ENCODE measurements at regions not wholly inside any gene's neighbourhood (a gene's known extent, or its start where the extent isn't known, plus 50 kb on each side); places are given as distances from the start of the nearest gene placed in this dataset.

- Mint-ChIP-seq H3K4me3 (no peak overlapping the region), H3K36me3 (ENCODE audit: low read depth) (no peaks in the 10 kb centered on the region), H3K27ac (no peak overlapping the region), H3K9me3 (no peaks in the 10 kb centered on the region), H3K4me1 (ENCODE audit: low read depth) (peaks cover 24% of the 10 kb centered on the region; the same call in 1 of the 2 replicates), H3K27me3 (ENCODE audit: insufficient read depth) (no peaks in the 10 kb centered on the region)
- no peak for DNase-seq
- no peak for TF ChIP-seq CTCF (IDR thresholded peaks at IDR 0.05)
Measured at GRCh38 chr4:100820249-100820648, 302.4 kb upstream of the EMCN start.

- no peak for DNase-seq
- H3K27ac Mint-ChIP-seq = no peak overlapping the region
- TF ChIP-seq CTCF (IDR thresholded peaks at IDR 0.05) = no peak
- no peaks in the 10 kb centered on the region for H3K36me3 Mint-ChIP-seq (ENCODE audit: low read depth)
- no peaks in the 10 kb centered on the region for H3K27me3 Mint-ChIP-seq (ENCODE audit: insufficient read depth)
- peaks cover 24% of the 10 kb centered on the region; the same call in 1 of the 2 replicates for H3K4me1 Mint-ChIP-seq (ENCODE audit: low read depth)
- no peaks in the 10 kb centered on the region for H3K9me3 Mint-ChIP-seq
- no peak overlapping the region for H3K4me3 Mint-ChIP-seq
Measured at GRCh38 chr4:100819505-100819904, 301.7 kb upstream of the EMCN start.

DNA sequence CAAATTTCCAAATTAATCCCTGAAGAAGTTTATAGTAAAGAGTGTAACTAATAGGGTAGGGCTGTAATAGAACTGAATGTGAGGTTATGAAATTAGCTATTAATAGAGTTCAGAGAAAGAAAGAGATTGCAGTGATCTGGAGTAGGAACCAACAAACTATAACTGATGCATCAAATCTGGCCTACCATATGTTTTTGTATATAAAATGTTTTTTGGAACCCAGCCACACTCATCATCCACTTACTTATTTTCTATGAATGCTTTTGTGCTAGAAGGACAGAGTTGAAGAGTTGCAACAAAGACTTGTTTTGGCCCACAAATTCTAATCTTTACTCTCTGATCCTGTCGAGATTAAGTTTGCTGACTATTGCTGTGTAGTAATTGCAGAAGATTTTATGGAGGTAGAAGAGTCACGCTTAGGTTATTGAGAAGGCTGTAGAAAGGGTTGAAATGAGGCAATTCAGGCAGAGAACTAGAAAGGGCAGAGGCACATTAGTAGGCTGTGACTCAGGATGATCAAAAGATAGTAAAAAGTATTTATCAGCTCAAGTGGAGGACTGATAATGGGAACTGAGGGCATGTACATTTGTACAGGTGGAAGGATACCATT lies 298.7 kb upstream of the EMCN start:
- peak; percentile 35 for DNase-seq
- H3K36me3 Mint-ChIP-seq (ENCODE audit: low read depth) = no peaks in the 10 kb centered on the region

GRCh38 chr4:100811046-100811445 lies 293.2 kb upstream of the EMCN start:
- H3K36me3 Mint-ChIP-seq (ENCODE audit: low read depth) = no peaks in the 10 kb centered on the region
- H3K27ac Mint-ChIP-seq = no peak overlapping the region
- no peak overlapping the region for H3K4me3 Mint-ChIP-seq
- DNase-seq = no peak
- TF ChIP-seq CTCF (IDR thresholded peaks at IDR 0.05) = no peak
- H3K4me1 Mint-ChIP-seq (ENCODE audit: low read depth) = peaks cover 8% of the 10 kb centered on the region; the same call in 1 of the 2 replicates
- no peaks in the 10 kb centered on the region for H3K27me3 Mint-ChIP-seq (ENCODE audit: insufficient read depth)
- no peaks in the 10 kb centered on the region for H3K9me3 Mint-ChIP-seq

More for the DNA sequence above, 298.7 kb upstream of the EMCN start:
- Mint-ChIP-seq H3K9me3 (no peaks in the 10 kb centered on the region), H3K27me3 (ENCODE audit: insufficient read depth) (no peaks in the 10 kb centered on the region), H3K4me1 (ENCODE audit: low read depth) (peaks cover 16% of the 10 kb centered on the region; the same call in 1 of the 2 replicates), H3K4me3 (no peak overlapping the region), H3K27ac (no peak overlapping the region)
- no peak for TF ChIP-seq CTCF (IDR thresholded peaks at IDR 0.05)

DNA sequence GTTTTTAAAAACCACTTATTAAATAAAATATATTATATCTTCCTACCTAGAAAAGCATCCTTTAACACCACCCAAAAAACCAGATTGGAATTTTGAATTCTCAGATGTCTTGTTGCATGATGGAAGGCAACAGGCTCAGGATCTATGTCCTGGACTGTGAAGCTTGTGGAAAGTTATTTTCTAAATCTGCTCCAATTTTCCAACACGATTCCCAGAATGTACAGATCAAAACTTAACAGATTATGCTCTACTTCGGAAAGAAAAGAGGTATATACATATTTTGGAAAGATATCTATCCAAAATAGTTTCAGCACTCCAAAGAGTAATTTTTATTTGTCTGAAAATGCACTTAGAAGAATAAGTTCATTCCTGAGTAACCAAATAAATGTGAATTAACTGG lies 291.7 kb upstream of the EMCN start:
- no peaks in the 10 kb centered on the region for H3K36me3 Mint-ChIP-seq (ENCODE audit: low read depth)
- no peak for TF ChIP-seq CTCF (IDR thresholded peaks at IDR 0.05)
- H3K27ac Mint-ChIP-seq = no peak overlapping the region

More for the DNA sequence above, 291.7 kb upstream of the EMCN start:
- H3K4me3 Mint-ChIP-seq = no peak overlapping the region
- H3K9me3 Mint-ChIP-seq = no peaks in the 10 kb centered on the region
- no peaks in the 10 kb centered on the region for H3K27me3 Mint-ChIP-seq (ENCODE audit: insufficient read depth)
- DNase-seq = no peak
- peaks cover 7% of the 10 kb centered on the region; the same call in 1 of the 2 replicates for H3K4me1 Mint-ChIP-seq (ENCODE audit: low read depth)

Measured in HFFc6 (cell line).